Erythroblast (primary cell): ENCODE measurements at regions not wholly inside any gene's neighbourhood (a gene's known extent, or its start where the extent isn't known, plus 50 kb on each side); places are given as distances from the start of the nearest gene placed in this dataset.

ENCODE experiments used
- GATA1 ChIP-seq: IDR thresholded peaks from 2 replicates; pipeline ENCODE4 v1.6.1; 2011; ENCODE audit warnings: low read depth, mild to moderate bottlenecking, control low read depth, low read length, moderate library complexity
- POLR2A ChIP-seq: IDR thresholded peaks from 2 replicates; pipeline ENCODE4 v1.6.1; 2011; ENCODE audit warnings: mild to moderate bottlenecking, low read length

DNA sequence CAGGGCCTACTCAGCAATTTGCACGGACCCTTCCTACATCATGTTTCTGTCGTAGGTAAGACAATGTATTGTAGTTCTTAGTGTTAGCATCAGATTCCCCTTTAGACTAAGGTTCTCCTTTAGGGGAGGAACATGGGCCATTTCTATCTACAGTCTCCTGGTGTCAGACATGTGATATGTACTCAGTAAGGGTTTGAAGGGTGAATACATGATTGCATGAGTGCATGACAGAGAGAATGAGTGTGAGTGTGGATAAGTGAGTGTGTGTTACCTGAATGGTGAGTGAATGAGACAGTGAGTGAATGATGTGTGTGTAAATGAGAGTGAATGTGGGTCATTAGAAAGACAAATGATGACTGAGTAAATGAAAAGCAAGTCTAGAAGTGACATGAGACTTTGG lies 476.8 kb downstream of the HAPSTR1 start:
- TF ChIP-seq POLR2A (no peak), GATA1 (no peak)
